T-helper 17 cell (primary cell): ENCODE measurements at regions not wholly inside any gene's neighbourhood (a gene's known extent, or its start where the extent isn't known, plus 50 kb on each side); places are given as distances from the start of the nearest gene placed in this dataset.
"Not testable (repeated sequence)": the region's sequence is repeated elsewhere in the genome, so short reads cannot be mapped to it uniquely, and the experiment has no call there.

Experiments
- ATAC-seq: fragments of 150-1000 bp; cut with Tn5 transposase; 2 replicates; pipeline ENCODE4 v1.10.0; 2021; ENCODE audit warnings: mild to moderate bottlenecking, moderate library complexity
- DNase-seq, 3 donors: peaks; one replicate each; pipeline versions ENCODE4 v3.0.0 to v3.0.0-alpha.2; 2020 to 2021
- H3K9me3 ChIP-seq: one replicate; pipeline ENCODE4 v1.7.0; 2013; ENCODE audit warnings: low read length, mild to moderate bottlenecking; ENCODE audit not compliant: control insufficient read depth, poor library complexity, severe bottlenecking
- H3K27ac Mint-ChIP-seq: one replicate; pipeline ENCODE4 v1.8.0; 2022; ENCODE audit warnings: mild to moderate bottlenecking, moderate library complexity, mixed read lengths
- H3K27me3 Mint-ChIP-seq: one replicate; pipeline ENCODE4 v1.8.0; 2022; ENCODE audit warnings: mixed read lengths
- H3K36me3 Mint-ChIP-seq: one replicate; pipeline ENCODE4 v1.8.0; 2022; ENCODE audit warnings: low read depth, mixed read lengths
- H3K4me1 Mint-ChIP-seq: one replicate; pipeline ENCODE4 v1.8.0; 2022; ENCODE audit warnings: mild to moderate bottlenecking, mixed read lengths
- H3K4me3 Mint-ChIP-seq: one replicate; pipeline ENCODE4 v1.8.0; 2022; ENCODE audit warnings: mild to moderate bottlenecking, moderate library complexity, mixed read lengths

DNA sequence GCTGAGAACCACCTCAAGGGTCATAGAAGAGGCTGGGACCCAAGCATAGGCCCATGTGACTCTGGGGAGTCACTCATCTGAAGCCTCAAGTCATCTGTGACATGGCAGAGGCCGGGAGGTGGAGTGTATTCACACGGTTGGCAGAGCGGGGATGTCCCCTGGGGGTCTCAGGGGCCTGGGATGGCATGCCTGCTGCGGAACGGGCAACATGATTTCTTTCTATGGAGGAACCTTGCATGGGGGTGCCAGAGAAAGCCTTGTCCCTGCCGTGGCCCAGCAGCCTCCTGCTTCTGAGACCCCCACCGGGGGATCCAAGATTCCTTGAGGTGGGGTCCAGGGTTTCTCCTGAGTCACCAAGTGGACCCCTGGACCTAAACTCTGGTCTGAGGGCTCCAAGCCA is 173.7 kb upstream of the TPTE start:
- H3K27me3 Mint-ChIP-seq: not testable (repeated sequence)

DNA sequence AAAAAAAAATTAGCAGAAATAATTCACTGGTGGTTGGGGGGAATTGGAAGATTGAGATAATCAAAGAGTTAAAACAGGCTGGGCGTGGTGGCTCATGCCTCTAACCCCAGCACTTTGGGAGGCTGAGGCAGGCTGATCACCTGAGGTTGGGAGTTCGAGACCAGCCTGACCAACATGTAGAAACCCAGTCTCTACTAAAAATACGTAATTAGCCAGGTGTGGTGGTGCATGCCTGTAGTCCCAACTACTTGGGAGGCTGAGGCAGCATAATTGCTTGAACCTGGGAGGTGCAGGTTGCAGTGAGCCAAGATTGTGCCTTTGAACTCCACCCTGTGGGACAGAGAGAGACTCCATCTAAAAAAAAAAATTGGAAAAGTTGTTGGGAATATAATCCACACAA is 173.2 kb upstream of the TPTE start:
- H3K4me3 Mint-ChIP-seq, ATAC-seq, H3K27me3 Mint-ChIP-seq, H3K27ac Mint-ChIP-seq, H3K36me3 Mint-ChIP-seq, H3K4me1 Mint-ChIP-seq, H3K9me3 ChIP-seq, DNase-seq: not testable (repeated sequence)

More for the DNA sequence above, 173.7 kb upstream of the TPTE start:
- H3K27ac Mint-ChIP-seq, H3K36me3 Mint-ChIP-seq, DNase-seq, ATAC-seq, H3K4me3 Mint-ChIP-seq, H3K9me3 ChIP-seq, H3K4me1 Mint-ChIP-seq: not testable (repeated sequence)

DNA sequence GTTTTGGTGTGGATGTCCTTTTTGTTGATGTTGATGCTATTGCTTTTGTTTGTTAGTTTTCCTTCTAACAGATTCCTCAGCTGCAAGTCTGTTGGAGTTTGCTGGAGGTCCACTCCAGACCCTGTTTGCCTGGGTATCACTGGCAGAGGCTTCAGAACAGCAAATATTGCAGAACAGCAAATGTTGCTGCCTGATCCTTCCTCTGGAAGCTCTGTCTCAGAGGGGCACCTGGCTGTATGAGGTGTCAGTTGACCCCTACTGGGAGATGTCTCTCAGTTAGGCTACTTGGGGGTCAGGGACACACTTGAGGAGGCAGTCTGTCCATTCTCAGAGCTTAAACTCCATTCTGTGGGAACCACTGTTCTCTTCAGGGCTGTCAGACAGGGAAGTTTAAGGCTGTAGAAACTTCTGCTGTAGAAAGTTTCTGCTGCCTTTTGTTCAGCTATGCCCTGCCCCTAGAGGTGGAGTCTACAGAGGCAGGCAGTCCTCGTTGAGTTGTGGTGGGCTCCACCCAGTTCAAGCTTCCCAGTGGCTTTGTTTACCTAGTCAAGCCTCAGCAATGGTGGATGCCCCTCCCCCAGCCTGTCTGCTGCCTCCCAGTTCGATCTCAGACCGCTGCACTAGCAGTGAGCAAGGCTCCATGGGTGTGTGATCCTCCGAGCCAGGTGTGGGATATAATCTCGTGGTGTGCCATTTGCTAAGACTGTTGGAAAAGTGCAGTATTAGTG is 166.4 kb upstream of the TPTE start:
- H3K36me3 Mint-ChIP-seq, H3K27ac Mint-ChIP-seq, H3K27me3 Mint-ChIP-seq, H3K9me3 ChIP-seq, H3K4me3 Mint-ChIP-seq, H3K4me1 Mint-ChIP-seq, ATAC-seq, DNase-seq: not testable (repeated sequence)

DNA sequence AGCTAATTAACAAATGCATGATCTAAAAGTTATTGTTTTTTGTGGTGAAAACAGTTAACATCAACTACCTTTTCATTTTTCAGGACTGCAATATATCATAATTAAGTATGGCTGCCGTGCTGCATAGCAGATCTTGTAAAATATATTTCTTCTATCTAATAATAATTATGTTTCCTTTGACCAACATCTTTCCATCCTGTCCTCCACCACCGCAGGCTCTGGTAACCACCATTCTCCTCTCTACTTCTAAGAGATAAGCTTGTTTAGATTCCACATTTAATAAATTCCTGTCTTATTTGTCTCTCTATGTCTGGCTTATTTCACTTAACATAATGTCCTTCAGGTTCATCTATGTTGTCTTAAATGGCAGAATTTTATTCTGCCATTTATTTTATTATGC is 162.3 kb upstream of the TPTE start:
- not testable (repeated sequence) for ATAC-seq, H3K27me3 Mint-ChIP-seq, DNase-seq, H3K27ac Mint-ChIP-seq, H3K4me3 Mint-ChIP-seq, H3K9me3 ChIP-seq, H3K36me3 Mint-ChIP-seq, H3K4me1 Mint-ChIP-seq

DNA sequence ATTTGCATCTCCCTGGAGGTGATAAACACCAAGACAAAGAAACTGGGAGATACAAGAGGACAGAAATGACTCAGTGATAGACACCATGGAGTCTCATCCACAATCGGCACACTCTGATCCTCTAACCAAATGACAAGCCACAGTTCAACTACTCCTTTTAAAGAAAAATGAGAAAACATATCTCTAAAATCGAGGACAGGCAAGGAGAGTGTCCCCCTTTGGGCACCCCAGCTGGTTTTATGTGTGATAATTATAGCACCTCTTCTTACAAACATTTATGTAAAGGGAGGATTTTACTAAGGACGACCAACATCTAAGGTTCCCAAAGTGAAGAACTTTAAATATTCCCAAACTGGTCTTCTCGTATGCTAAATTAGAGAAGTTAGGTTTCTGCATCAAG is 161.5 kb upstream of the TPTE start:
- not testable (repeated sequence) for DNase-seq, H3K36me3 Mint-ChIP-seq, H3K27me3 Mint-ChIP-seq, H3K4me3 Mint-ChIP-seq, ATAC-seq, H3K9me3 ChIP-seq, H3K27ac Mint-ChIP-seq, H3K4me1 Mint-ChIP-seq

DNA sequence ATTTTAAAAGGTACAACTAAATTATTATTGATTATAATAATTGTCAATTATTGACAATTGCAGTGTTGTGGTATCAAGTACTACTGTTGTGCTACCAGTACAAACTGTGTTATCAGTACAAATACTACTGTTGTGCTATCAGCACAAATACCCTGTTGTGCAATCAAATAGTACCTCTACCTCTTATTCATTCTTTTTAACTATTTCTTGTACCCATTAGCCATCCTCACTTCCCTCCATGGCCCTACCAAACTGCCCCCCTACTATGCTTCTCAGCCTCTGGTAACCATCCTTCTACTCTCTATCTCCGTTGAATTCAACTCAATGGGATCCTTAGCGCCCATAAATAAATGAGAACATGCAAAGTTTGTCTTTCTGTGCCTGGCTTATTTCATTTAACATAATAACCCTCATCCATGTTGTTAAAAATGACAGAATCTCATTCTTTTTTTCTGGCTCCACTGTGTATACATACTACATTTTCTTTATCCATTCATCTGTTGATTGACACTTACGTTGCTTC is 160.1 kb upstream of the TPTE start:
- H3K4me3 Mint-ChIP-seq, H3K4me1 Mint-ChIP-seq, DNase-seq, H3K36me3 Mint-ChIP-seq, H3K9me3 ChIP-seq, H3K27ac Mint-ChIP-seq, H3K27me3 Mint-ChIP-seq: not testable (repeated sequence)
- ATAC-seq: peak; percentile 16

DNA sequence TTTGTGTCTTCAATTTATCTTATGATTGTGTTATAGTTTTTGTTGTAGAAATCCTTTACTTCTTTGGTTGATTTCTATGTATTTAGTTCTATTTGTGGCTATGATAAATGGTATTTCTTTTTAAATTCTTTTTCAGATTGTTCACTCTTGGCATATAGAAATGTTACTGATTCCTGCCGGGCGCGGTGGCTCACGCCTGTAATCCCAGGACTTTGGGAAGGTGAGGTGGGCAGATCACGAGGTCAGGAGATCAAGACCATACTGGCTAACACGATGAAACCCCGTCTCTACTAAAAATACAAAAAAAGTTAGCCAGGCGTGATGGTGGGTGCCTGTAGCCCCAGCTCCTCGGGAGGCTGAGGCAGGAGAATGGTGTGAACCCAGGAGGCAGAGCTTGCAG is 158.6 kb upstream of the TPTE start:
- H3K4me3 Mint-ChIP-seq, H3K4me1 Mint-ChIP-seq, H3K27ac Mint-ChIP-seq, ATAC-seq, H3K9me3 ChIP-seq, H3K27me3 Mint-ChIP-seq, DNase-seq, H3K36me3 Mint-ChIP-seq: not testable (repeated sequence)

DNA sequence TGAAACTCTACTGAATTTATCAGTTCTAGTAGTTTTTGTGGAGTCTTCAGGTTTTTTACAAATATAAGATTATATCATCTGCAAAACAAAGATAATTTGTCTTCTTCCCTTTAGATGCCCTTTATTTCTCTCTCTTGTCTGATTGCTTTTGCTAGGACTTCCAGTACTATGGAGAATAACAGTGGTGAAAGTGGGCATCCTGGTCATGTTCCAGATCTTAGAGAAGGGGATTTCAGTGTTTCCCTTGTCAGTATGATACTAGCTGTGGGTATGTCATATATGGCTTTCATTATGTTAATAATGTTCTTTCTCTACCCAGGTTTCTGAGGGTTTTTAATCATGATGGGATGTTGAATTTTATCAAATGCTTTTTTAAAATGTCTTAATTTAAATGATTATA is 158.1 kb upstream of the TPTE start:
- not testable (repeated sequence) for H3K4me3 Mint-ChIP-seq, ATAC-seq, H3K4me1 Mint-ChIP-seq, H3K9me3 ChIP-seq, H3K36me3 Mint-ChIP-seq, H3K27ac Mint-ChIP-seq, DNase-seq, H3K27me3 Mint-ChIP-seq

DNA sequence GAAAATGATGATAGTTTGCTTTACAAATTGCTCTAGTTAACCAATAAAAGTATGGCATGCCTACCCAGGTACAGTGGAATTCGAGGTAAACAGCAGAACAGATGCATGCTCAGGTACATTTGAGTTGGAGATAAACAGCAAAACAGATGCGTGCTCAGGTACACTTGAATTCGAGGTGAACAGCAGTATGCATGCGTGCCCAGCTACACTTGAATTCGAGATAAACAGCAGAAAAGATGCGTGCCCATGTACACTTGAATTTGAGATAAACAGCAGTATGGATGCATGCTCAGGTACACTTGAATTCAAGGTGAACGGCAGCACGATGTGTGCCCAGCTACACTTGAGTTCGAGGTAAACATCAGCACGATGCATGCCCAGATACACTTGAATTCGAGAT is 155.2 kb upstream of the TPTE start:
- DNase-seq, H3K27me3 Mint-ChIP-seq, H3K27ac Mint-ChIP-seq, H3K4me1 Mint-ChIP-seq, H3K4me3 Mint-ChIP-seq, H3K9me3 ChIP-seq, H3K36me3 Mint-ChIP-seq, ATAC-seq: not testable (repeated sequence)

DNA sequence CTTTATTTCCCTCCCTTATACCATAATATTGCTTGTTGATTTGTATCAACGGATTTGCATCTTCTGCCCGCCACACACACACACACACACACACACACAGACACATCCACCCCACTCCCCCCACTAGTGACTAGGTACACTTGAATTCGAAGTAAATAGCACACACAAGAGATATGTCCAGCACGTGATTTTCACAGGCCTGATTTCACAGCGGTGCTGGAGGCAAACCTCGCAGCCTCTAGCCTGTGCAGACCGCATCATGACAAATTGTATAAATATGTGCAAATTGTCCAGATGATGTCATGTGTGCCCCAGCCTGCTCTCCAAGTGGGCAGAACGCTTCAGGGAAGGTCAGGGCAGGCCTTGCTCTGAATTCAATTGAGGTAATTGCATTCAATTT is 153.8 kb upstream of the TPTE start:
- not testable (repeated sequence) for H3K27me3 Mint-ChIP-seq, H3K4me1 Mint-ChIP-seq, H3K4me3 Mint-ChIP-seq, H3K36me3 Mint-ChIP-seq, H3K27ac Mint-ChIP-seq, H3K9me3 ChIP-seq, DNase-seq, ATAC-seq

DNA sequence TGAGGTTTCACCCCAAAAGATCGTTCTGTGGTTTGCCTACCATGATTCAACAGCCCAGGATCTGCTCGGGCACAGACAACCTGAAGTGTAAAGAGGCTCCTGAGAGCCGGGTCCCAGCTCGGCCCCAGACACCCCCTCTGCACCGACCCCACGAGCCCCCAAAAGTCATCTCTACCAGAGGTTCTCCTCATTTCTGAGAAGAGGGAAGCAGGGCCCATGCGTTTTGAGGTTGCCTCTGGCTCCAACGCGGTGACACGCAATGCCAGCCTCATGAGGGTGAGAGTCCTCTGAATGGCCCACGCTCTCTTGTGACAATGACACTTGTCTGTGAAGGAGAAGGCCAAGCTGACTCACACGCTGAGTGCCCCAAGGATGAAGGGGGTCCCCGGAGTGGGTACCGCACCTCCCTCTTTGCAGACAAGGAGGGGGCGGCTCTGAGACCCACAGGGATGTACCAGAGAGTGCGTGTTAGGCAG is 153.0 kb upstream of the TPTE start:
- H3K9me3 ChIP-seq, DNase-seq, H3K36me3 Mint-ChIP-seq, H3K27me3 Mint-ChIP-seq, H3K4me1 Mint-ChIP-seq, H3K4me3 Mint-ChIP-seq, H3K27ac Mint-ChIP-seq: not testable (repeated sequence)
- ATAC-seq: peak; percentile 23

DNA sequence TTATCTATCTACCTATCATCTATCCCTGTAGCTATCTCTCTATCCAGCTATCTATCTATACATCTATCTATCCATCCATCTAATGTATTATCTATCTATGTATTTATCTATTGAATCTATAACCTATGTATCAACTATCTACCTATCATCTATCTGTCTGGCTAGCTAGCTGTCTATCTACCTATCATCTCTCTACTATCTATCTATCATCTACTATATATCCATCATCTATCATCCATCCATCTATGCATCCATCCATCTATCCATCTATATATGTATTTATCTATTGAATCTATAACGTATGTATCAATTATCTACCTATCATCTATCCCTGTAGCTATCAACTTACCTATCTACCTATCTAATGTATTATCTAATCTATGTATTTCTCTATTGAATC is 152.1 kb upstream of the TPTE start:
- H3K4me1 Mint-ChIP-seq, H3K4me3 Mint-ChIP-seq, DNase-seq, H3K9me3 ChIP-seq, ATAC-seq, H3K27ac Mint-ChIP-seq, H3K27me3 Mint-ChIP-seq, H3K36me3 Mint-ChIP-seq: not testable (repeated sequence)

DNA sequence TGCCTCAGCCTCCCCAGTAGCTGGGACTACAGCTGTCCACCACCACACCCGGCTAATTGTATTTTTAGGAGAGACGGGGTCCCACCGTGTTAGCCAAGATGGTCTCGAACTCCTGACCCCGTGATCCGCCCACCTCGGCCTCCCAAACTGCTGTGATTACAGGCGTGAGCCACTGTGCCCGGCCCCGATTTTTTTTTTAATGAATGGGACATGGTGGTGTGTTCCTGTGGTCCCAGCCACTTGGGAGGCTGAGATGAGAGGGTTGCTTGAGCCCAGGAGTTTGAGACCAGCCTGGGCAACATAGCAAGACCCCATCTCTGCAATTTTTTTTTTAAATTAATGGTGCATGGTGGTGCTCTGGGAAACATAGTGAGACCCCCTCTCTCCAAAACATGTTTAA is 143.6 kb upstream of the TPTE start:
- not testable (repeated sequence) for H3K27me3 Mint-ChIP-seq, H3K9me3 ChIP-seq, DNase-seq, H3K4me1 Mint-ChIP-seq, H3K4me3 Mint-ChIP-seq, H3K27ac Mint-ChIP-seq, H3K36me3 Mint-ChIP-seq, ATAC-seq

DNA sequence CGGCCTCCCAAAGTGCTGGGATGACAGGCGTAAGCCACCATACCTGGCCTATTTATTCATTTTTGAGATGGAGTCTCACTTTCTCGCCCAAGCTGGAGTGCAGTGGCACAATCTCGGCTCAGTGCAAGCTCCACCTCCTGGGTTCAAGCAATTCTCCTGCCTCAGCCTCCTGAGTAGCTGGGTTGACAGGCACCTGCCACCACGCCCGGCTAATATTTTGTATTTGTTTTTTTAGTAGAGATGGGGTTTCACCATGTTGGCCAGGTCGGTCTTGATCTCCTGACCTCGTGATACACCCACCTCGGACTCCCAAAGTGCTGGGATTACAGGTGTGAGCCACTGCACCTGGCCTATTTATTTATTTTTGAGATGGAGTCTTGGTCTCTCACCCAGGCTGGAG is 141.6 kb upstream of the TPTE start:
- not testable (repeated sequence) for H3K4me1 Mint-ChIP-seq, DNase-seq, H3K27ac Mint-ChIP-seq, H3K27me3 Mint-ChIP-seq, H3K4me3 Mint-ChIP-seq, ATAC-seq, H3K36me3 Mint-ChIP-seq, H3K9me3 ChIP-seq
